GM21526 (cell line): ENCODE measurements at regions not wholly inside any gene's neighbourhood (a gene's known extent, or its start where the extent isn't known, plus 50 kb on each side); places are given as distances from the start of the nearest gene placed in this dataset.

Source experiments
- ATAC-seq: cut with Tn5 transposase; IDR thresholded peaks from one replicate; pipeline ENCODE4 v1.9.1; 2021; ENCODE audit warnings: moderate library complexity; ENCODE audit not compliant: unreplicated experiment, low FRiP score

- no peak for ATAC-seq
Observed at GRCh38 chr16:9286930-9287329, 195.5 kb downstream of the HAPSTR1 start.

- ATAC-seq: no peak
Observed at GRCh38 chr16:9296271-9296590, 204.8 kb downstream of the HAPSTR1 start.

GRCh38 chr16:9297437-9298113, 206.1 kb downstream of the HAPSTR1 start:
- ATAC-seq: no peak

- no peak for ATAC-seq
Observed at GRCh38 chr16:9300252-9300651, 208.8 kb downstream of the HAPSTR1 start.

- no peak for ATAC-seq
Observed at GRCh38 chr16:9302072-9302471, 210.6 kb downstream of the HAPSTR1 start.

- ATAC-seq: no peak
Observed at GRCh38 chr16:9306753-9307152, 215.3 kb downstream of the HAPSTR1 start.

- no peak for ATAC-seq
Observed at GRCh38 chr16:9307446-9307845, 216.0 kb downstream of the HAPSTR1 start.

- ATAC-seq: no peak
Observed at GRCh38 chr16:9308356-9308801, 216.9 kb downstream of the HAPSTR1 start.

GRCh38 chr16:9308850-9309249, 217.4 kb downstream of the HAPSTR1 start:
- ATAC-seq: no peak

GRCh38 chr16:9309844-9310243, 218.4 kb downstream of the HAPSTR1 start:
- no peak for ATAC-seq

GRCh38 chr16:9311303-9311954, 220.0 kb downstream of the HAPSTR1 start:
- ATAC-seq: no peak

- ATAC-seq: no peak
Observed at GRCh38 chr16:9316008-9316407, 224.6 kb downstream of the HAPSTR1 start.

- ATAC-seq: no peak
Observed at GRCh38 chr16:9316615-9317014, 225.2 kb downstream of the HAPSTR1 start.

GRCh38 chr16:9318764-9319163, 227.3 kb downstream of the HAPSTR1 start:
- ATAC-seq: no peak

GRCh38 chr16:9322769-9323168, 231.3 kb downstream of the HAPSTR1 start:
- ATAC-seq: no peak

- ATAC-seq: no peak
Observed at GRCh38 chr16:9323170-9323569, 231.7 kb downstream of the HAPSTR1 start.

- no peak for ATAC-seq
Observed at GRCh38 chr16:9327253-9327652, 235.8 kb downstream of the HAPSTR1 start.

GRCh38 chr16:9328411-9328810, 237.0 kb downstream of the HAPSTR1 start:
- ATAC-seq: no peak

- no peak for ATAC-seq
Observed at GRCh38 chr16:9330095-9330494, 238.7 kb downstream of the HAPSTR1 start.

- ATAC-seq: no peak
Observed at GRCh38 chr16:9331503-9331902, 240.1 kb downstream of the HAPSTR1 start.

GRCh38 chr16:9332574-9333148, 241.2 kb downstream of the HAPSTR1 start:
- ATAC-seq: no peak

GRCh38 chr16:9333469-9333868, 242.0 kb downstream of the HAPSTR1 start:
- no peak for ATAC-seq
